ENCODE measurements at regions not wholly inside any gene's neighbourhood (a gene's known extent, or its start where the extent isn't known, plus 50 kb on each side); places are given as distances from the start of the nearest gene placed in this dataset.

GRCh38 chr2:4499316-4500030, 796.1 kb downstream of the DCDC2C start:
- Histone ChIP-seq H3K27me3 (ENCODE audit: insufficient read depth, low read length, poor library complexity) (no peaks in the 10 kb centered on the region), H3K79me2 (ENCODE audit: insufficient read depth, low read length) (no peaks in the 10 kb centered on the region), H3K9me3 (ENCODE audit: insufficient read depth, low read length, severe bottlenecking) (no peaks in the 10 kb centered on the region), H3K4me3 (ENCODE audit: low read depth in 1 of 2, low read length in 2 of 2) (no peak overlapping the region), H2AFZ (ENCODE audit: low read depth, low read length) (no peak overlapping the region), H3K27ac (ENCODE audit: low read length) (no peak overlapping the region), H3K36me3 (ENCODE audit: insufficient read depth, low read length) (no peaks in the 10 kb centered on the region), H3K9ac (ENCODE audit: low read depth, low read length) (no peak overlapping the region), H3K4me1 (ENCODE audit: insufficient read depth, low read length) (no peaks in the 10 kb centered on the region), H3K4me2 (ENCODE audit: insufficient read depth, low read length) (no peak overlapping the region), H4K20me1 (ENCODE audit: insufficient read depth, low read length) (no peaks in the 10 kb centered on the region)
- DNase-seq (no peak), ATAC-seq (ENCODE audit: insufficient read depth, low read depth) (no peak)
- TF ChIP-seq CTCF (IDR thresholded peaks at IDR 0.05; ENCODE audit: borderline replicate concordance, extremely low read depth, low read length, poor library complexity, severe bottlenecking) (no peak), EZH2 (IDR thresholded peaks at IDR 0.05; ENCODE audit: borderline replicate concordance, low read depth, low read length, severe bottlenecking) (no peak)

- Histone ChIP-seq H3K9me3 (ENCODE audit: insufficient read depth, low read length, severe bottlenecking) (no peaks in the 10 kb centered on the region), H3K36me3 (ENCODE audit: insufficient read depth, low read length) (no peaks in the 10 kb centered on the region), H3K4me2 (ENCODE audit: insufficient read depth, low read length) (no peak overlapping the region), H3K9ac (ENCODE audit: low read depth, low read length) (no peak overlapping the region), H3K27ac (ENCODE audit: low read length) (no peak overlapping the region), H2AFZ (ENCODE audit: low read depth, low read length) (no peak overlapping the region), H4K20me1 (ENCODE audit: insufficient read depth, low read length) (no peaks in the 10 kb centered on the region), H3K79me2 (ENCODE audit: insufficient read depth, low read length) (no peaks in the 10 kb centered on the region), H3K27me3 (ENCODE audit: insufficient read depth, low read length, poor library complexity) (no peaks in the 10 kb centered on the region), H3K4me1 (ENCODE audit: insufficient read depth, low read length) (no peaks in the 10 kb centered on the region), H3K4me3 (ENCODE audit: low read depth in 1 of 2, low read length in 2 of 2) (no peak overlapping the region)
- DNase-seq = no peak
- no peak for ATAC-seq (ENCODE audit: insufficient read depth, low read depth)
- TF ChIP-seq EZH2 (IDR thresholded peaks at IDR 0.05; ENCODE audit: borderline replicate concordance, low read depth, low read length, severe bottlenecking) = no peak
- no peak for TF ChIP-seq CTCF (IDR thresholded peaks at IDR 0.05; ENCODE audit: borderline replicate concordance, extremely low read depth, low read length, poor library complexity, severe bottlenecking)
Measured at GRCh38 chr2:4501525-4501924, 798.1 kb downstream of the DCDC2C start.

- DNase-seq (no peak), ATAC-seq (ENCODE audit: insufficient read depth, low read depth) (no peak)
- Histone ChIP-seq H3K36me3 (ENCODE audit: insufficient read depth, low read length) (no peaks in the 10 kb centered on the region), H3K9me3 (ENCODE audit: insufficient read depth, low read length, severe bottlenecking) (no peaks in the 10 kb centered on the region), H3K4me1 (ENCODE audit: insufficient read depth, low read length) (no peaks in the 10 kb centered on the region), H3K4me2 (ENCODE audit: insufficient read depth, low read length) (no peak overlapping the region), H2AFZ (ENCODE audit: low read depth, low read length) (no peak overlapping the region), H4K20me1 (ENCODE audit: insufficient read depth, low read length) (no peaks in the 10 kb centered on the region), H3K4me3 (ENCODE audit: low read depth in 1 of 2, low read length in 2 of 2) (no peak overlapping the region), H3K79me2 (ENCODE audit: insufficient read depth, low read length) (no peaks in the 10 kb centered on the region), H3K27ac (ENCODE audit: low read length) (no peak overlapping the region), H3K9ac (ENCODE audit: low read depth, low read length) (no peak overlapping the region), H3K27me3 (ENCODE audit: insufficient read depth, low read length, poor library complexity) (no peaks in the 10 kb centered on the region)
- TF ChIP-seq EZH2 (IDR thresholded peaks at IDR 0.05; ENCODE audit: borderline replicate concordance, low read depth, low read length, severe bottlenecking) (no peak), CTCF (IDR thresholded peaks at IDR 0.05; ENCODE audit: borderline replicate concordance, extremely low read depth, low read length, poor library complexity, severe bottlenecking) (no peak)
Measured at GRCh38 chr2:4502230-4502843, 799.0 kb downstream of the DCDC2C start.

All from DND-41 (cell line).